IgD-negative memory B cell (primary cell): ENCODE measurements at regions not wholly inside any gene's neighbourhood (a gene's known extent, or its start where the extent isn't known, plus 50 kb on each side); places are given as distances from the start of the nearest gene placed in this dataset.
A peak's percentile ranks its signal among the peaks of the same experiment; 100 is the strongest.
"Not testable (repeated sequence)": the region's sequence is repeated elsewhere in the genome, so short reads cannot be mapped to it uniquely, and the experiment has no call there.

Source experiments
- H3K27ac Mint-ChIP-seq, 3 donors: one replicate each; pipeline ENCODE4 v1.8.0; 2020 to 2022; ENCODE audit warnings: mild to moderate bottlenecking in 3 of 3, mixed read lengths in 3 of 3, moderate library complexity in 1 of 3
- H3K27me3 Mint-ChIP-seq: one replicate; pipeline ENCODE4 v1.8.0; 2021; ENCODE audit warnings: mixed read lengths
- H3K36me3 Mint-ChIP-seq: one replicate; pipeline ENCODE4 v1.8.0; 2020; ENCODE audit warnings: mild to moderate bottlenecking, mixed read lengths
- H3K4me1 Mint-ChIP-seq, 3 donors: one replicate each; pipeline ENCODE4 v1.8.0; 2020 to 2022; ENCODE audit warnings: mixed read lengths in 3 of 3, mild to moderate bottlenecking in 1 of 3
- H3K4me3 Mint-ChIP-seq, 4 donors: one replicate each; pipeline ENCODE4 v1.8.0; 2020 to 2022; ENCODE audit warnings: mild to moderate bottlenecking in 4 of 4, mixed read lengths in 4 of 4, moderate library complexity in 3 of 4
- H3K9me3 Mint-ChIP-seq, 3 donors: one replicate each; pipeline ENCODE4 v1.8.0; 2020 to 2021; ENCODE audit warnings: mixed read lengths in 3 of 3, mild to moderate bottlenecking in 1 of 3

DNA sequence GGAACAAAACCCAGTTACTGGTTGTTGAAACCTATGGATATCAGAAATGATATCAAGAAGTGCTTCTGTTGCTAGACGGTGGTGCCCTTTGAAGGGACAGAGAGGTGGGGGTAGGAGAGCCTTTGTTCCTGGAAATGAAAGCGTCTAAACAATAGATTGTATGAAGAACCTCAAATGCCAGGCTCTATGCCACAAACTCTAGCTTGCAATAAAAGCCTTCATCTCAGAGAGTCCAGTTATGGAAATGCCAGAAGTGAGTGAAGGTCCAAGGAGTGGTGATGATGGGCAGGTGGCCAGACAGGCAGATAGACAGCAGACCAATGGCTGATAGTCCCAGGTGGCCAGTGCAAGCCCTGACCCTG, 414.1 kb upstream of the PROX1 start:
- peaks cover 6% of the 10 kb centered on the region for H3K27me3 Mint-ChIP-seq
- H3K9me3 Mint-ChIP-seq: peaks cover 2 to 14% (median 8%) of the 10 kb centered on the region in 3 donors
- H3K36me3 Mint-ChIP-seq: no peaks in the 10 kb centered on the region
- H3K27ac Mint-ChIP-seq: no peak overlapping the region
- H3K4me3 Mint-ChIP-seq: no peak overlapping the region
- no peaks in the 10 kb centered on the region for H3K4me1 Mint-ChIP-seq

- Mint-ChIP-seq H3K27ac (no peak overlapping the region), H3K4me1 (no peaks in the 10 kb centered on the region), H3K4me3 (no peak overlapping the region), H3K36me3 (no peaks in the 10 kb centered on the region), H3K9me3 (peaks cover 1 to 5% (median 4%) of the 10 kb centered on the region in 3 donors), H3K27me3 (no peaks in the 10 kb centered on the region)
Observed at GRCh38 chr1:213582976-213583567, 404.7 kb upstream of the PROX1 start.

GRCh38 chr1:213584272-213584671, 403.5 kb upstream of the PROX1 start:
- Mint-ChIP-seq H3K36me3 (no peaks in the 10 kb centered on the region), H3K27me3 (peaks cover 3% of the 10 kb centered on the region), H3K4me3 (no peak overlapping the region), H3K4me1 (no peaks in the 10 kb centered on the region), H3K27ac (no peak overlapping the region), H3K9me3 (peaks cover 0 to 5% (median 0%) of the 10 kb centered on the region in 3 donors)

DNA sequence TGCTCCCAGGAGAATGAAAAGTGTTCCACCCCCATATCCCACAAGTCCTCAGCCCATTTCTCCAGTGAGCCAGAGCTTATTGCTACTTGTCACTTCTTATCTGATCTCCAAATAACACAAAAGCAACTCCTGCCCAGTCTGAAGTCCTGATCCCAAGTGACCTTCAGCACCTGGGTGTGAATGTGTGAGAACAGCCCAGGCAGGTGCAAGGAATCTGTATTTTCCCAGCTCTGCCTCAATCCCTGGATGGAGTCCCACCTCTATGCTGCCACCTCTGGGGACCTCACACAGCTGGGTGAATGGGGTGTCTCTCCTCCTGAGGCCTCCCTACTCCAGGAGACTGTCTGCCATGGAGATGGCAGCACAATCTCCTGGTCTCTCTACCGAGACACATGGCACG, 402.4 kb upstream of the PROX1 start:
- Mint-ChIP-seq H3K36me3 (no peaks in the 10 kb centered on the region), H3K27me3 (peaks cover 3% of the 10 kb centered on the region), H3K4me3 (no peak overlapping the region), H3K4me1 (no peaks in the 10 kb centered on the region), H3K27ac (no peak overlapping the region), H3K9me3 (peaks cover 0 to 5% (median 0%) of the 10 kb centered on the region in 3 donors)

DNA sequence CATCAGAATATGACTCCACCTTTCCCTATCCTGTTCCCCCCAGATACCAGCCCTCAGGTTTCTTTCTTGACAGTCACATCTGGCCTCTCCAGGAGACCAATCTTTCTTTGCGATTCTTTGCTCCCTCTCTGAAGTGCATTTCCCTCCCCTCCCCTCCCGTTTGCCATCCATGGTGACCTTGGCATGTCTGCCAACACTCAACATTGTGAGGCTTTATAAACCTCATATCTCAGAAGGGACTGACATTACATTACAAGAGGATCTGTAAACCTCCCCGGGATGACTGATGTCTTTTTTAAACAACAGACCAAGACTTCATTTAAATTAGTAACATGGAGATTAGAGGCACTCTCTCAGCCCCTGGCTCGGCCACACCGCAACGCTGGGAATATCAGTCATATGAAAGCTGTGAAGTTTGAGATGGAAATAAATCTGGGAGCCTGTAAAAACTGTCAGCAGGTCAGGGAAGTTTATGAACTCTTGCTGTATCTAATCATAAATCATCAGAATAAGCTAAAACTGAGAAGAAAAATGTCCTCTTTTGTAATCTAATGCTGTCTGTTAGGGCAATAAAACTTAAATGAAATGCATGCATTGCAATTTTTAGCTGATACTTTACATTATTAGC, 401.7 kb upstream of the PROX1 start:
- H3K9me3 Mint-ChIP-seq: peaks cover 0 to 5% (median 0%) of the 10 kb centered on the region in 3 donors
- H3K4me3 Mint-ChIP-seq: no peak overlapping the region
- no peaks in the 10 kb centered on the region for H3K36me3 Mint-ChIP-seq
- no peaks in the 10 kb centered on the region for H3K4me1 Mint-ChIP-seq
- no peak overlapping the region for H3K27ac Mint-ChIP-seq
- H3K27me3 Mint-ChIP-seq: peaks cover 3% of the 10 kb centered on the region

- no peak overlapping the region for H3K4me3 Mint-ChIP-seq
- H3K27ac Mint-ChIP-seq: no peak overlapping the region
- no peaks in the 10 kb centered on the region for H3K4me1 Mint-ChIP-seq
- peaks cover 3% of the 10 kb centered on the region for H3K27me3 Mint-ChIP-seq
- peaks cover 0 to 7% (median 0%) of the 10 kb centered on the region in 3 donors for H3K9me3 Mint-ChIP-seq
- H3K36me3 Mint-ChIP-seq: no peaks in the 10 kb centered on the region
Observed at GRCh38 chr1:213586587-213586972, 401.2 kb upstream of the PROX1 start.

DNA sequence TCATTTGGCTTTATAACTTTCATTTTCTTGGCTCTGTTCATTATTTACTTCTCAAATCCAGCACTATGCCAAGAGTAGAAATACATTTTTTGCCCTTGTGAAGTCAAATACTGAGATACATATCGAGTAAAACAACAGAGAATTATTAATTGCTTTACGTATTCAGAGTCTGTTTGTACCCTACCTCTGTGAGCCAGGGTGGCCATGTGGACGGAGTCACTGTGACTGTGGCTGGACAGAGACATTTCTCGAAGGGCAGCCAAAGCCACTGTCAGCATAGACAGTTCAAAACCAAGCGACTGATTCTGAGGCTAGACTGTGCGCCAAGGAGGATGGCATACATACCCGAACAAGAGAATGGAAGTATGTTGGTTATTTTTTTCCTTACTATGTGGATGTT, 391.0 kb upstream of the PROX1 start:
- no peaks in the 10 kb centered on the region for H3K27me3 Mint-ChIP-seq
- peaks cover 0 to 5% (median 1%) of the 10 kb centered on the region in 3 donors for H3K9me3 Mint-ChIP-seq
- H3K4me3 Mint-ChIP-seq: no peak overlapping the region
- H3K36me3 Mint-ChIP-seq: peaks cover 3% of the 10 kb centered on the region
- no peaks in the 10 kb centered on the region for H3K4me1 Mint-ChIP-seq
- H3K27ac Mint-ChIP-seq: no peak overlapping the region

GRCh38 chr1:213598263-213598662, 389.5 kb upstream of the PROX1 start:
- Mint-ChIP-seq H3K4me3 (no peak overlapping the region), H3K36me3 (peaks cover 2% of the 10 kb centered on the region), H3K4me1 (no peaks in the 10 kb centered on the region), H3K27me3 (no peaks in the 10 kb centered on the region), H3K9me3 (peaks cover 0 to 5% (median 1%) of the 10 kb centered on the region in 3 donors), H3K27ac (no peak overlapping the region)

- no peaks in the 10 kb centered on the region for H3K36me3 Mint-ChIP-seq
- H3K4me1 Mint-ChIP-seq: no peaks in the 10 kb centered on the region
- H3K27ac Mint-ChIP-seq: no peak overlapping the region
- H3K4me3 Mint-ChIP-seq: no peak overlapping the region
- H3K27me3 Mint-ChIP-seq: no peaks in the 10 kb centered on the region
- peaks cover 0 to 4% (median 0%) of the 10 kb centered on the region in 3 donors for H3K9me3 Mint-ChIP-seq
Observed at GRCh38 chr1:213600879-213601278, 386.9 kb upstream of the PROX1 start.

GRCh38 chr1:213601705-213602104, 386.1 kb upstream of the PROX1 start:
- not testable (repeated sequence) for H3K27ac Mint-ChIP-seq, H3K4me3 Mint-ChIP-seq, H3K9me3 Mint-ChIP-seq, H3K27me3 Mint-ChIP-seq, H3K36me3 Mint-ChIP-seq, H3K4me1 Mint-ChIP-seq

- Mint-ChIP-seq H3K4me1 (no peaks in the 10 kb centered on the region), H3K4me3 (peak overlapping the region in 1 of 4 donors; percentile 25), H3K27me3 (no peaks in the 10 kb centered on the region), H3K27ac (no peak overlapping the region), H3K36me3 (no peaks in the 10 kb centered on the region), H3K9me3 (peaks cover 0 to 2% (median 0%) of the 10 kb centered on the region in 3 donors)
Observed at GRCh38 chr1:213602796-213603486, 384.8 kb upstream of the PROX1 start.

- Mint-ChIP-seq H3K27ac (no peak overlapping the region), H3K27me3 (no peaks in the 10 kb centered on the region), H3K4me1 (no peaks in the 10 kb centered on the region), H3K4me3 (no peak overlapping the region), H3K36me3 (no peaks in the 10 kb centered on the region), H3K9me3 (no peaks in the 10 kb centered on the region)
Observed at GRCh38 chr1:213604477-213604876, 383.3 kb upstream of the PROX1 start.

- no peaks in the 10 kb centered on the region for H3K4me1 Mint-ChIP-seq
- H3K27me3 Mint-ChIP-seq: no peaks in the 10 kb centered on the region
- H3K27ac Mint-ChIP-seq: no peak overlapping the region
- no peaks in the 10 kb centered on the region for H3K9me3 Mint-ChIP-seq
- H3K4me3 Mint-ChIP-seq: no peak overlapping the region
- H3K36me3 Mint-ChIP-seq: no peaks in the 10 kb centered on the region
Observed at GRCh38 chr1:213605732-213606131, 382.0 kb upstream of the PROX1 start.

DNA sequence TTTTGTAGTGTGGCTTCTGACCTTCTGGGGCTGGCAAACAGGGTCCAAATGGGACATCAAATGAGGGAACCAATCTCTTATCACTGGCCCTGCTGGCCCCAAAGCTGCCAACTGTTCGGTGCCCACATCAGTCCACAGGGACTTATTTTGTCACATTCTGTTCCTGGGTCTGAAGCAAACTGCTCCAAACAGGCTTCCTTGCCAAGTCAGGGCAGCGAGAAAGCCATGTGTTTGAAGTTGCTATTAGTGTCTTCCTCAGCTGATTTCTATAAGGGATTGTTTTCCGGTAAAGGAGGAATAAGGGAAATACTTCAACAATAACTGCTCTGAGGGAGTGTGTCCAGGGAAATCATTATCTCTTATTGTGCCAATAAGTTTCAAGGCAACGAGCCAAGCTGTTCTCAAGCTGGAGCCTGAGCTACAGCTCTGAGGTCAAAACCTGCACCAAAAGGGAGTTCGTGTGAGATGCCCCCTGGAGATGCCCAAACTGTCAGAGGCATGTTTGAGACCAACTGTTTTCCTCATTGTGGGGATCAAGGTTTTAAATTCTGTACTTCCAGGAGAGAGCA, 381.4 kb upstream of the PROX1 start:
- H3K27me3 Mint-ChIP-seq: no peaks in the 10 kb centered on the region
- no peaks in the 10 kb centered on the region for H3K36me3 Mint-ChIP-seq
- H3K9me3 Mint-ChIP-seq: no peaks in the 10 kb centered on the region
- H3K4me1 Mint-ChIP-seq: no peaks in the 10 kb centered on the region
- no peak overlapping the region for H3K27ac Mint-ChIP-seq
- H3K4me3 Mint-ChIP-seq: no peak overlapping the region

DNA sequence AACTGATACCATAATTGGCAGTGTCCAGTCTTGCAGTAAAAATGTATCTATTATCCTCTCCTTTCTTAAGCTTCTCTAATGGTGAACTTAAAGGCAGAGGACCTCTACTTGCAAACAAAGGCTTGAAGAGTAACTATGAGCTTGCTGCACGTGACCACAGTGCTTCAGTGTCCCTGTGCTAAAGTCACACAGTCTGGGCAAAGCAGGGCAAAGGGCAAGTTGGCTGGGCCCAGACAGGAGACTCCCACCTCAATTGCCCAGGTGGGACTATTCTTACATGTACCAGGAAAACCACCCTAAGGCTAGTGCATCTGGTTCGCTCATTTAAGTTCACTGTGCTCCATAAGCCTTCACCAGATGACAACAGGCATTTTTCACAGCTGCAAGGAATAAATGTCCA, 374.2 kb upstream of the PROX1 start:
- no peaks in the 10 kb centered on the region for H3K36me3 Mint-ChIP-seq
- H3K9me3 Mint-ChIP-seq: no peaks in the 10 kb centered on the region
- H3K4me3 Mint-ChIP-seq: no peak overlapping the region
- no peaks in the 10 kb centered on the region for H3K27me3 Mint-ChIP-seq
- H3K27ac Mint-ChIP-seq: no peak overlapping the region
- H3K4me1 Mint-ChIP-seq: no peaks in the 10 kb centered on the region
